Breast epithelium (tissue), 4 donors: ENCODE measurements at regions not wholly inside any gene's neighbourhood (a gene's known extent, or its start where the extent isn't known, plus 50 kb on each side); places are given as distances from the start of the nearest gene placed in this dataset.
"Not testable (repeated sequence)": the region's sequence is repeated elsewhere in the genome, so short reads cannot be mapped to it uniquely, and the experiment has no call there.

Source experiments
- DNase-seq, 2 donors: peaks; one replicate each; pipeline ENCODE4 v3.0.0-alpha.2; 2019; ENCODE audit warnings: low spot score in 2 of 2
- H3K27ac ChIP-seq, 2 donors: fragments of 200-600 bp; sonication (generic) in 1 of 2; one replicate each; pipeline ENCODE4 v1.5.1; 2016 to 2019; ENCODE audit warnings: mild to moderate bottlenecking in 1 of 2
- H3K27me3 ChIP-seq, 2 donors: fragments of 200-600 bp; sonication (generic) in 1 of 2; one replicate each; pipeline versions ENCODE4 v1.5.1 to v1.6.0; 2017 to 2019; ENCODE audit warnings: control low read depth in 1 of 2, mild to moderate bottlenecking in 1 of 2
- H3K36me3 ChIP-seq: fragments of 200-600 bp; one replicate; pipeline ENCODE4 v1.5.1; 2019
- H3K4me1 ChIP-seq, 2 donors: fragments of 200-600 bp; sonication (generic); one replicate each; pipeline ENCODE4 v1.5.1; 2016 to 2019; ENCODE audit warnings: control low read depth in 1 of 2
- H3K4me3 ChIP-seq, 3 donors: fragments of 200-600 bp; sonication (generic); 1 replicate in 2 of 3; 2 replicates in 1 of 3; pipeline ENCODE4 v1.5.1; 2016 to 2019; ENCODE audit warnings: mild to moderate bottlenecking in 3 of 3, moderate library complexity in 2 of 3
- H3K9me3 ChIP-seq, 2 donors: fragments of 200-600 bp; sonication (generic) in 1 of 2; one replicate each; pipeline ENCODE4 v1.5.1; 2016 to 2019; ENCODE audit warnings: control low read depth in 1 of 2
- POLR2A ChIP-seq: fragments of 450-650 bp; IDR thresholded peaks from one replicate; pipeline ENCODE4 v1.6.1; 2016; ENCODE audit warnings: antibody characterized with exemption, mild to moderate bottlenecking, moderate library complexity
- POLR2AphosphoS5 ChIP-seq, 3 donors: sonication (generic); formaldehyde crosslinking; IDR thresholded peaks; one replicate each; pipeline ENCODE4 v1.6.1; 2017; ENCODE audit warnings: antibody characterized with exemption in 3 of 3
- intact Hi-C: fragments of 100-400 bp; cut with DNase I; formaldehyde crosslinking; loops from one replicate; pipeline ENCODE4 v1.15.1; 2023; ENCODE audit warnings: low total_unique reads
- TF ChIP-seq, protein P1 (sequence below), 3 donors: fragments of 450-650 bp; IDR thresholded peaks; one replicate each; pipeline ENCODE4 v1.5.1; 2016 to 2017; ENCODE audit warnings: antibody characterized with exemption in 3 of 3, mild to moderate bottlenecking in 3 of 3, moderate library complexity in 3 of 3

DNA sequence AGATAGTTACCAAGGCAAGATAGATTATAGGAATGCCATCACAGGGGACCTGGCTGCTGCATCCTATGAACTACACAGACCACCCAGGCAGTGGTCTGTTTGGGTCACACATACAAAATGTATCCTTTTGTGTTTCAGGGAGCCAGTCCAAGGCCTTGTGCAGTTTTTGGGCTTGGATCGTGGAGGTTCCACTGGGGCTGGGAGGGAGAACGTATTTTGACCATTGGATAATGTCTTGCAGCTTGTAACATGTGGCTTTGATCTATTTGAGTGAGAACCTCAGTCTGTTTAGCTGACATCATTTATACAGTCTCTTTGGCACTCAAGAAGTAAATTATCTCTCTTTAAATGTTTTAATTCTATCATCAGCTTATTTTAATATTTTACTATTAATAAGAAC lies 147.3 kb downstream of the DUSP10 start:
- Histone ChIP-seq H3K27me3 (no peaks in the 10 kb centered on the region), H3K9me3 (no peaks in the 10 kb centered on the region), H3K27ac (no peak overlapping the region), H3K36me3 (no peaks in the 10 kb centered on the region), H3K4me3 (no peak overlapping the region), H3K4me1 (no peaks in the 10 kb centered on the region)
- DNase-seq, result no peak
- TF ChIP-seq POLR2A (no peak), POLR2AphosphoS5 (IDR thresholded peaks at IDR 0.05) (no peak)
- TF ChIP-seq, protein P1, sequence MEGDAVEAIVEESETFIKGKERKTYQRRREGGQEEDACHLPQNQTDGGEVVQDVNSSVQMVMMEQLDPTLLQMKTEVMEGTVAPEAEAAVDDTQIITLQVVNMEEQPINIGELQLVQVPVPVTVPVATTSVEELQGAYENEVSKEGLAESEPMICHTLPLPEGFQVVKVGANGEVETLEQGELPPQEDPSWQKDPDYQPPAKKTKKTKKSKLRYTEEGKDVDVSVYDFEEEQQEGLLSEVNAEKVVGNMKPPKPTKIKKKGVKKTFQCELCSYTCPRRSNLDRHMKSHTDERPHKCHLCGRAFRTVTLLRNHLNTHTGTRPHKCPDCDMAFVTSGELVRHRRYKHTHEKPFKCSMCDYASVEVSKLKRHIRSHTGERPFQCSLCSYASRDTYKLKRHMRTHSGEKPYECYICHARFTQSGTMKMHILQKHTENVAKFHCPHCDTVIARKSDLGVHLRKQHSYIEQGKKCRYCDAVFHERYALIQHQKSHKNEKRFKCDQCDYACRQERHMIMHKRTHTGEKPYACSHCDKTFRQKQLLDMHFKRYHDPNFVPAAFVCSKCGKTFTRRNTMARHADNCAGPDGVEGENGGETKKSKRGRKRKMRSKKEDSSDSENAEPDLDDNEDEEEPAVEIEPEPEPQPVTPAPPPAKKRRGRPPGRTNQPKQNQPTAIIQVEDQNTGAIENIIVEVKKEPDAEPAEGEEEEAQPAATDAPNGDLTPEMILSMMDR (IDR thresholded peaks at IDR 0.05), result no peak
- intact Hi-C loops, result no loop called here

DNA sequence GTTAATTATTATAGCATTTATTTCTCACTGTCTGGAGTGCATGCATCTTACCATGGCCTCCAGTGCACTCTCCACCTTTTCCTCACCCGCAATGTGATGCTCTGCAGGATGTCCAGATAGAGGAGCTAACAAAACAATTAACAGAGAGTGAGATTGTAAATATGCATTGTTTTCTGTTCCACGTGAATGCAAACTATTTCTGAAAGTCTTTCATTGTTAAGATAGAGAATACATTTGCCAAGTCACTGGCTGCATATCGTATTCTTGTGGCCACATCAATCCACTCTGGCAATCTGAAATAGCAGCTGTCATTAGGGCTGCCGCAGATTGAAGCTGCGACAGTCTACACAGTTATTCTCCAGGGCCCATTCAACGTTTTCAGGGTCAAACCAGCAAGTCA lies 143.8 kb downstream of the DUSP10 start:
- TF ChIP-seq POLR2AphosphoS5 (IDR thresholded peaks at IDR 0.05) (no peak), POLR2A (no peak)
- TF ChIP-seq, protein P1 (IDR thresholded peaks at IDR 0.05), result no peak
- no peak overlapping the region for H3K27ac ChIP-seq
- no peak overlapping the region for H3K4me3 ChIP-seq
- H3K4me1 ChIP-seq, result no peaks in the 10 kb centered on the region
- DNase-seq, result no peak
- no peaks in the 10 kb centered on the region for H3K27me3 ChIP-seq
- no peaks in the 10 kb centered on the region for H3K36me3 ChIP-seq
- no peaks in the 10 kb centered on the region for H3K9me3 ChIP-seq
- intact Hi-C loops, result no loop called here

DNA sequence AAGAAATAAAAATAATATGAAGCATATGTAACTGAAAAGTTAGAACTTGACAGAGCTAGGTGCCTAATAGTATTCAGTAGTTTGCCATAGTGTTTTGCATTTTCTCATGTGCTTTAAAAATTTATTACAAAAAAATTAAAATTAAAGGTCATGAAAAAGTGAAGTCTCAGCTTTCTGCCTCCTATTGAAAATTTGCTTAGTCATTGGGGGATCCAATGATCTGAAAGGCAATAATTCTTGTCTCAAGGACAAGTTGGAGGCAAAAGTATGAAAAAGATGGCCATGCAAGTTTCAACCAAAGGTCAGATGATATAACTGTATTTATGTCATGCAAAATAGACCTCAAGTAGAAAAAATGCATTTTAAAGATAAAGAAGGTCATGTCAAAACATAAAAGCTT lies 140.7 kb downstream of the DUSP10 start:
- TF ChIP-seq POLR2AphosphoS5 (IDR thresholded peaks at IDR 0.05), result no peak
- TF ChIP-seq POLR2A, result no peak
- TF ChIP-seq, protein P1 (IDR thresholded peaks at IDR 0.05), result no peak
- Histone ChIP-seq H3K27me3 (no peaks in the 10 kb centered on the region), H3K36me3 (no peaks in the 10 kb centered on the region), H3K4me3 (no peak overlapping the region), H3K4me1 (no peaks in the 10 kb centered on the region), H3K27ac (no peak overlapping the region), H3K9me3 (no peaks in the 10 kb centered on the region)
- DNase-seq, result no peak
- intact Hi-C loops, result no loop called here

DNA sequence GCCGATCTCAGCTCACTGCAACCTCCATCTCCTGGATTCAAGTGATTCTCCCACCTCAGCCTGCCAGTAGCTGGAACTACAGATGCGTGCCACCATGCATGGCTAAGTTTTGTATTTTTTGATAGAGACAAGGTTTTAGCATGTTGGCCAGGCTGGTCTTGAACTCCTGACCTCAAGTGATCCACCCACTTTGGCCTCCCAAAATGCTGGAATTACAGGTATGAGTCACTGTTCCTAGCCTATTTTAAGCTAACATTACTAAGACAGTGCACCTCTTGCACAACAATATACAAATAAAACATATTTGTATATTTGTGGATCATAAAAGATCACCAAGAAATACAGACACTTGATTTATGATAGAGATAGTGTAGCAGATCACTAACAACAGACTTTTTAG lies 139.1 kb downstream of the DUSP10 start:
- Histone ChIP-seq H3K27me3 (no peaks in the 10 kb centered on the region), H3K4me1 (no peaks in the 10 kb centered on the region), H3K36me3 (no peaks in the 10 kb centered on the region), H3K9me3 (no peaks in the 10 kb centered on the region), H3K27ac (no peak overlapping the region), H3K4me3 (no peak overlapping the region)
- intact Hi-C loops, result no loop called here
- TF ChIP-seq POLR2A (no peak), POLR2AphosphoS5 (IDR thresholded peaks at IDR 0.05) (no peak)
- TF ChIP-seq, protein P1 (IDR thresholded peaks at IDR 0.05), result no peak
- DNase-seq, result no peak

DNA sequence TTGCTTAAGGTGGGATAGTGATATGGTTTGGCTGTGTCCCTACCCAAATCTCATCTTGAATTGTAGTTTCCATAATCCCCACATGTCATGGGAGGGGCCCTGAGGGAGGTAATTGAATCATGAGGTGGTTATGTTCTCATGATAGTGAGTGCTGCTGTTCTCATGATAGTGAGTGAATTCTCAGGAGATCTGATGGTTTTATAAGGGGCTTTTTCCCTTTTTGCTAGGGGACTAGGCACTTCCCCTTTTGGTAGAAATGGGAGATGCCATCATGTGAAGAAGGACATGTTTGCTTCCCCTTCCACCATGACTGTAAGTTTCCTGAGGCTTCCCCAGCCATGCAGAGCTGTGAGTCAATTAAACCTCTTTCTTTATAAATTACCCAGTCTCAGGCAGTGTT lies 137.5 kb downstream of the DUSP10 start:
- intact Hi-C loops, H3K4me1 ChIP-seq, H3K27me3 ChIP-seq, DNase-seq, H3K9me3 ChIP-seq, H3K27ac ChIP-seq, H3K4me3 ChIP-seq, H3K36me3 ChIP-seq: not testable (repeated sequence)

DNA sequence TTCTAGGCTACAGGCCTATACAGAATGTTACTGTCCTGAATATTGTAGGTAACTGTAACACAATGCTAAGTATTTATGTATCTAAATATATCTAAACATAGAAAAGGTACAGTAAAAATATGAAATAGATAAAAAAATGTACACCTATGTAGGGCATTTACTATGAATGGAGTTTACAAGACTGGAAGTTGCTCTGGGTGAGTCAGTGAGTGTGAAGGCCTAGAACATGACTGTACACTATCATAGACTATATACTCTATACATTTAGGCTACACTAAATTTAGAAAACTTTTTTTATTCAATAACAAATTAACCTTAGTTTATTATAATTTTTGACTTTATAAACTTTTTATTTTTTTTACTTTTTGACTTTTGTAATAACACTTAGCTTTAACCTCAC lies 136.9 kb downstream of the DUSP10 start:
- TF ChIP-seq POLR2AphosphoS5 (IDR thresholded peaks at IDR 0.05), result no peak
- TF ChIP-seq, protein P1 (IDR thresholded peaks at IDR 0.05), result no peak
- no peak for TF ChIP-seq POLR2A
- intact Hi-C loops, result no loop called here
- no peak for DNase-seq

More for the DNA sequence above, 136.9 kb downstream of the DUSP10 start:
- Histone ChIP-seq H3K4me1 (no peaks in the 10 kb centered on the region), H3K4me3 (no peak overlapping the region), H3K36me3 (no peaks in the 10 kb centered on the region), H3K27me3 (no peaks in the 10 kb centered on the region), H3K9me3 (no peaks in the 10 kb centered on the region), H3K27ac (no peak overlapping the region)
